ENCODE measurements at regions not wholly inside any gene's neighbourhood (a gene's known extent, or its start where the extent isn't known, plus 50 kb on each side); places are given as distances from the start of the nearest gene placed in this dataset.

DNA sequence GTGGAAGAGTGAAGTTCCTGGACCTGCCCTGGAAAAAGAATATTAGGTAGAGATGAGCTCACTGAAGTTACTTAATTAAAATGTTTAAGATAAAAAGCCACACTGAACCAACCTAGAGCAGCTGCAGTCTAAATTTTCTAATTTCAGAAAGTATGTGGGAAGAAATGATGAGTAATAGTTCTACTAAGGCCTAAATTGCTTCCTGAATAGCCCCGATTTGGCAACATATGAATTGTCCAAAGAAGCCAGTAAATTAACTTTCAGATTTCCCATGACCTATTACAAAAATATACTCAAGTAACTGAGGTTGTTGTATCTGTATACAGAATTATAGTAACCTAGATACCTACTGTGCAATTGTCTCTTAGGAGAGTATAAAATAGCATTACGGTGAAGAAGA lies 312.6 kb downstream of the IPMK start:
- H3K27me3 ChIP-seq (ENCODE audit: control insufficient read depth in 1 of 2, insufficient read depth in 2 of 2, low read length in 2 of 2) = no peaks in the 10 kb centered on the region
- H3K36me3 ChIP-seq (replicated peaks in 1 of 2; ENCODE audit: control insufficient read depth in 1 of 2, insufficient read depth in 2 of 2, low read length in 2 of 2) = no peaks in the 10 kb centered on the region
- ChIA-PET POLR2A (no interaction called here), CTCF (ENCODE audit: low intra/inter-chr PET ratio, low total read pairs) (no interaction called here)
- no peaks in the 10 kb centered on the region for H3K79me2 ChIP-seq (ENCODE audit: insufficient read depth, low read length)
- no peaks in the 10 kb centered on the region for H3K4me1 ChIP-seq (ENCODE audit: insufficient read depth, low read length)
- no peak overlapping the region for H3K4me3 ChIP-seq (replicated peaks in 1 of 3; ENCODE audit: insufficient read depth in 1 of 3, low read depth in 2 of 3, low read length in 3 of 3)
- no peaks in the 10 kb centered on the region for H3K9me3 ChIP-seq (ENCODE audit: low read length)
- intact Hi-C loops (cut with micrococcal nuclease; ENCODE audit: unreplicated experiment) = no loop called here
- no peaks in the 10 kb centered on the region for H4K20me1 ChIP-seq (ENCODE audit: insufficient read depth, low read length)
- WGBS (ENCODE audit: low lambda C conversion rate) = 0% methylated on average over 2 of the region's 2 CpGs
- no peak for FAIRE-seq
- in situ Hi-C loops (cut with HindIII; ENCODE audit: extremely low pct_ligation_motif_present, low pct_unique_long_range_greater_than_20kb) = no loop called here
- no peak overlapping the region for H3K27ac ChIP-seq (ENCODE audit: extremely low read length, insufficient read depth, low read length)
- H3K4me2 ChIP-seq (ENCODE audit: low read depth, low read length) = no peak overlapping the region
- no peak overlapping the region for H3K9ac ChIP-seq (ENCODE audit: insufficient read depth, low read depth, low read length)
- no peak for ATAC-seq
- no peak overlapping the region for H2AFZ ChIP-seq (ENCODE audit: low read length)
- BruUV-seq (replicated peaks) = no TSS peak
- TF ChIP-seq PHF20 (CRISPR knock-in tag; IDR thresholded peaks at IDR 0.05) = no peak
- no peak for TF ChIP-seq YEATS4 (CRISPR knock-in tag; IDR thresholded peaks at IDR 0.05; ENCODE audit: borderline replicate concordance)
- DNase-seq (ENCODE audit: low spot score) = no peak

DNA sequence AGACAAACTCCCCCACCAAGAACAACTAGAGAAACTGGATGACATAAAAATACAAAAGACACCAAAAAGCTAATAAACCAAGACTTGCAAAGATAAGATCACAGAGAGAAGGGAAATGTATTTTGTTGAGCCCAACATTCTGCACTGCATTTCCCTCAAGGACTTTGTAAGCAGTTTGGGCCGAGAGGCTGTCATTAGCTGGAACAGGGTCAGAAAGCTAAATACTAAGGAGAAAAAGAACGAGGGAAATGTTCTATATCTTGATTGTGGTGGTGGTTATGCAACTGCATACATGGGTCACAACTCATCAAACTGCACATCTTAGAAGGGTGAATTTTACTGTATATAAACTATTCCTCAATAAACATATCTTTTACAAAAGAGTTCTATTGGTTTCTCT lies 315.0 kb downstream of the IPMK start:
- H3K9ac ChIP-seq (ENCODE audit: insufficient read depth, low read depth, low read length) = no peak overlapping the region
- ChIA-PET CTCF (ENCODE audit: low intra/inter-chr PET ratio, low total read pairs) (no interaction called here), POLR2A (no interaction called here)
- in situ Hi-C loops (cut with HindIII; ENCODE audit: extremely low pct_ligation_motif_present, low pct_unique_long_range_greater_than_20kb) (no loop called here), intact Hi-C loops (cut with micrococcal nuclease; ENCODE audit: unreplicated experiment) (no loop called here)
- no peaks in the 10 kb centered on the region for H3K4me1 ChIP-seq (ENCODE audit: insufficient read depth, low read length)
- DNase-seq (ENCODE audit: low spot score) (no peak), FAIRE-seq (no peak), ATAC-seq (no peak)
- WGBS (ENCODE audit: low lambda C conversion rate) = 0% methylated on average over 2 of the region's 2 CpGs
- no peak overlapping the region for H3K4me2 ChIP-seq (ENCODE audit: low read depth, low read length)
- H3K36me3 ChIP-seq (replicated peaks in 1 of 2; ENCODE audit: control insufficient read depth in 1 of 2, insufficient read depth in 2 of 2, low read length in 2 of 2) = no peaks in the 10 kb centered on the region
- no peaks in the 10 kb centered on the region for H3K79me2 ChIP-seq (ENCODE audit: insufficient read depth, low read length)
- TF ChIP-seq ZNF276 (CRISPR knock-in tag; IDR thresholded peaks at IDR 0.05; ENCODE audit: low read depth) = no peak
- TF ChIP-seq NFATC3 (CRISPR knock-in tag; IDR thresholded peaks at IDR 0.05) = no peak
- TF ChIP-seq ZNF503 (CRISPR knock-in tag; IDR thresholded peaks at IDR 0.05) = no peak
- H3K9me3 ChIP-seq (ENCODE audit: low read length) = no peaks in the 10 kb centered on the region
- H3K4me3 ChIP-seq (replicated peaks in 1 of 3; ENCODE audit: insufficient read depth in 1 of 3, low read depth in 2 of 3, low read length in 3 of 3) = no peak overlapping the region
- H2AFZ ChIP-seq (ENCODE audit: low read length) = no peak overlapping the region
- H4K20me1 ChIP-seq (ENCODE audit: insufficient read depth, low read length) = no peaks in the 10 kb centered on the region
- BruUV-seq (replicated peaks) = no TSS peak
- no peak overlapping the region for H3K27ac ChIP-seq (ENCODE audit: extremely low read length, insufficient read depth, low read length)
- H3K27me3 ChIP-seq (ENCODE audit: control insufficient read depth in 1 of 2, insufficient read depth in 2 of 2, low read length in 2 of 2) = no peaks in the 10 kb centered on the region

All from HepG2 (cell line).